Mesodermal cell (in vitro differentiated cells): ENCODE measurements at regions not wholly inside any gene's neighbourhood (a gene's known extent, or its start where the extent isn't known, plus 50 kb on each side); places are given as distances from the start of the nearest gene placed in this dataset.

Experiments
- H3K27ac ChIP-seq: 2 replicates; pipeline ENCODE4 v1.7.0; 2013; ENCODE audit warnings: mild to moderate bottlenecking, low read depth, low read length, moderate library complexity; ENCODE audit not compliant: severe bottlenecking
- H3K36me3 ChIP-seq: 2 replicates; pipeline ENCODE4 v1.7.1; 2013; ENCODE audit warnings: mild to moderate bottlenecking, low read length, moderate library complexity; ENCODE audit not compliant: control insufficient read depth, insufficient read depth
- H3K4me1 ChIP-seq: one replicate; pipeline ENCODE4 v1.7.1; 2013; ENCODE audit warnings: mild to moderate bottlenecking, low read length; ENCODE audit not compliant: insufficient read depth, control insufficient read depth, poor library complexity, severe bottlenecking
- H3K4me3 ChIP-seq: 2 replicates; pipeline ENCODE4 v1.7.0; 2013; ENCODE audit warnings: low read length, control low read depth, mild to moderate bottlenecking; ENCODE audit not compliant: insufficient read depth, poor library complexity, severe bottlenecking; ENCODE audit errors: extremely low read depth
- H3K9me3 ChIP-seq: 2 replicates; pipeline ENCODE4 v1.7.1; 2013; ENCODE audit warnings: mild to moderate bottlenecking, low read length, moderate library complexity; ENCODE audit not compliant: control insufficient read depth
- WGBS, 2 experiments: methylation state at CpG; one replicate each; pipeline ENCODE4 v1.1.5; 2013; ENCODE audit warnings: missing lambda C conversion rate in 2 of 2; ENCODE audit not compliant: insufficient coverage in 2 of 2; 5-methylcytosine and 5-hydroxymethylcytosine counted together

DNA sequence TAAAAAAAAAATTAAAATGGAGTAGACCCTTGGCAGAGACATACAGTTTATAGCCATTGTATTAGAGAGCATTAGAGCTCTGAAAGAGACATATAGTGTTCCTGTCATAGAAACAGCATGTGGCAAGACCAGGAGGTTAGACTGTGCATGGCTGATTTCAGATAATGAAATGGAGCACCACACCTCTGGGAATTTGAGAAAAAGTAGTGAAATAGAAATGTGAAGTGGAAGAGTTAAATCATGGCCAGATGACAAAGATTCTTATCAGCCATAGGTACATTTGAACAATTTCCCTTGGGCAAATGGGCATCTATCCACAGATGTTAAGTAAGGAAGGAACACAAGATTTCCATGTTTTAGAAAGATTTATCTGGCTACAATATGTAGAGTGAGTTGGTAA, 1083.1 kb downstream of the PLA2G4A start:
- Histone ChIP-seq H3K9me3 (no peaks in the 10 kb centered on the region), H3K4me1 (no peaks in the 10 kb centered on the region), H3K27ac (no peak overlapping the region), H3K36me3 (no peaks in the 10 kb centered on the region), H3K4me3 (no peak overlapping the region)

- Histone ChIP-seq H3K4me3 (no peak overlapping the region), H3K36me3 (no peaks in the 10 kb centered on the region), H3K9me3 (no peaks in the 10 kb centered on the region), H3K4me1 (peaks cover 4% of the 10 kb centered on the region), H3K27ac (no peak overlapping the region)
- WGBS, 2 experiments: no CpG with 5 or more reads among the region's 1 CpG
Observed at GRCh38 chr1:187920976-187921375, 1092.2 kb downstream of the PLA2G4A start.

DNA sequence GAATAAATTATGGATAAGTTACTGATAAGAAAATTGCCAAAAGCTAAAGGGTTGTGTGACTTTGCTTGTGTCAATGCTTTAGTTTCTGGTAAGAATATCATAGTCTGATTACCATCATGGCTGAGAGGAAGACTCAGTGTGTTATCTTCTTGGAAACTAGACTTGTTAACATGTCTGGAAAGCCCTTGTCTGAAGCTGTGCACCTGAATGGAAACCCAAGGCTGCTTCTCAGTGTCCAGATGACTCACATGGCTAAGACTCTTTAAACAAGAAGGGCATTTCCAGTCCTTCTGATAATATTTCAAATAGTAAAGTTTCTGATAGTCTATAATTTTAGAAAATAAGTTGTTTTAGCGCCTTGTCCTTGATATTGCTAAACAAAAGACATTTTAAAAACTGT, 1092.7 kb downstream of the PLA2G4A start:
- Histone ChIP-seq H3K36me3 (no peaks in the 10 kb centered on the region), H3K27ac (no peak overlapping the region), H3K4me1 (peaks cover 4% of the 10 kb centered on the region), H3K4me3 (no peak overlapping the region), H3K9me3 (no peaks in the 10 kb centered on the region)
- no CpG with 5 or more reads among the region's 1 CpG for WGBS, 2 experiments

GRCh38 chr1:187922255-187922654, 1093.5 kb downstream of the PLA2G4A start:
- Histone ChIP-seq H3K9me3 (no peaks in the 10 kb centered on the region), H3K27ac (no peak overlapping the region), H3K4me1 (peaks cover 4% of the 10 kb centered on the region), H3K36me3 (no peaks in the 10 kb centered on the region), H3K4me3 (no peak overlapping the region)
- 100% methylated on average over 1 of the region's 2 CpGs; no CpG with 5 or more reads in 1 of the 2 experiments for WGBS, 2 experiments

GRCh38 chr1:187924252-187924651, 1095.5 kb downstream of the PLA2G4A start:
- peaks cover 10% of the 10 kb centered on the region for H3K4me1 ChIP-seq
- H3K9me3 ChIP-seq: no peaks in the 10 kb centered on the region
- no peak overlapping the region for H3K27ac ChIP-seq
- 93 to 96% methylated on average over 2 of the region's 3 CpGs for WGBS, 2 experiments
- no peaks in the 10 kb centered on the region for H3K36me3 ChIP-seq
- H3K4me3 ChIP-seq: no peak overlapping the region

GRCh38 chr1:187928288-187928687, 1099.5 kb downstream of the PLA2G4A start:
- H3K27ac ChIP-seq: no peak overlapping the region
- peaks cover 6% of the 10 kb centered on the region for H3K4me1 ChIP-seq
- 21 to 23% methylated on average over 3 to 4 of the region's 4 CpGs for WGBS, 2 experiments
- H3K36me3 ChIP-seq: no peaks in the 10 kb centered on the region
- no peak overlapping the region for H3K4me3 ChIP-seq
- H3K9me3 ChIP-seq: no peaks in the 10 kb centered on the region

DNA sequence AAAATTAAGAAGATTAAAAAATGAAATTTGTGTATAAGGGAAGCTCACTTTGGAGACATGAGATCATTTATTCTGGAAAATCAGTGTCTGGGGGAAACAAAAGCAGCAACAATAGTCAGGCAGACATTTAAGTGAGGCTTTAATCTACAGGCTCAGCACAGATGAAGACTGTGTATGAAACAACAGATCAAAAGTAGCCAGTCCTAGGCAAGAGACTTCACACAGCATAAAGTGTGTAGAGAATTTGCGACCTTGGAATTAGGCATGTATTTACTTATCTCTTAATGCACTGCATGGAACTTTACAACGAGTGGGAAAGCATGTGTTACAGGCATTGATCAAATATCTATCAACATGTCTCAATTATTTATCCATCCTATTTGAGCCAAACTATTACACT, 1099.9 kb downstream of the PLA2G4A start:
- no peak overlapping the region for H3K4me3 ChIP-seq
- no peaks in the 10 kb centered on the region for H3K9me3 ChIP-seq
- H3K36me3 ChIP-seq: no peaks in the 10 kb centered on the region
- no peak overlapping the region for H3K27ac ChIP-seq
- WGBS, 2 experiments: 80% methylated on average over 1 of the region's 2 CpGs; no CpG with 5 or more reads in 1 of the 2 experiments
- peaks cover 6% of the 10 kb centered on the region for H3K4me1 ChIP-seq

GRCh38 chr1:187931776-187932175, 1103.0 kb downstream of the PLA2G4A start:
- Histone ChIP-seq H3K4me3 (no peak overlapping the region), H3K9me3 (no peaks in the 10 kb centered on the region), H3K27ac (no peak overlapping the region), H3K36me3 (no peaks in the 10 kb centered on the region), H3K4me1 (peaks cover 6% of the 10 kb centered on the region)
- WGBS, 2 experiments: 77 to 100% methylated on average over 3 to 6 of the region's 7 CpGs

DNA sequence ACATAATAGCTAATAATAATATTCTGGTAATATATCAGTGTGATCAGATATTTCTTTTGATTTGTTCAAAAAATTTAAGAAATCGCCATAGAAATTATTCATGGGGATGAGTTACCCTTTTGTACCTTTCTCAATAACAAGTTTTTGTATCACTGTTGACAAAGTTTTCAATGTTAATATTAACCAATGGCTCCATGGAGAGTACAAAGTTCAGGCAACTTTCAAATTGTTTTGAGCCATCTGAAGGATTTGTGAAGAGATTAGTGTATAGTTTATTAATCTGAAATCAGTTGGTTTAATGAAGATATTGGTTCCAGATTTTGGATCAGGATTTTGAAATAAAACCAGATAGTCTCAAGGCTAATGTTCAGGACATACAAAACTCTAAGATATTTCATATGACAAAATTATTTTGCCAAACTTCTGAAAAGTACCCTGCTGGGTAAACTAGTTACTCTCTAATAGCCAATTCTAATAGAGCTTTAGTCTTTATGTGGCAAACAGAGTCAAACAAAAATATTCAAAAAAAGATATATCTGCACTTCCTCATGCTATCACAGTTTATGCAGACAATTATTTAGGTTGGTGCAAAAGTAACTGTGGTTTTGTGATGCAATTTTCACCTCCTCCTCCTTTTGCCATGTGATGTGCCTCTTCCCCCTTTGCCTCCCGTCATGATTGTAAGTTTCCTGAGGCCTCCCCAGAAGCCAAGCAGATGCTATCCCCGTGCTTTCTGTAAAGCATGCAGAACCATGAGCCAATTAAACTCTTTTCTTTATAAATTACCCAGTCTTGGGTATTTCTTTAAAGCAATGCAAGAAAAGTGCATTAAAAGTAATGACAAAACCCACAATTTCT, 1105.0 kb downstream of the PLA2G4A start:
- Histone ChIP-seq H3K27ac (no peak overlapping the region), H3K36me3 (no peaks in the 10 kb centered on the region), H3K4me1 (peaks cover under 1% of the 10 kb centered on the region), H3K9me3 (no peaks in the 10 kb centered on the region), H3K4me3 (no peak overlapping the region)
- 92% methylated on average over 2 of the region's 3 CpGs; no CpG with 5 or more reads in 1 of the 2 experiments for WGBS, 2 experiments

GRCh38 chr1:187936667-187937066, 1107.9 kb downstream of the PLA2G4A start:
- Histone ChIP-seq H3K9me3 (no peaks in the 10 kb centered on the region), H3K4me3 (no peak overlapping the region), H3K36me3 (no peaks in the 10 kb centered on the region), H3K27ac (no peak overlapping the region), H3K4me1 (no peaks in the 10 kb centered on the region)
- 60 to 100% methylated on average over 1 of the region's 1 CpG for WGBS, 2 experiments

DNA sequence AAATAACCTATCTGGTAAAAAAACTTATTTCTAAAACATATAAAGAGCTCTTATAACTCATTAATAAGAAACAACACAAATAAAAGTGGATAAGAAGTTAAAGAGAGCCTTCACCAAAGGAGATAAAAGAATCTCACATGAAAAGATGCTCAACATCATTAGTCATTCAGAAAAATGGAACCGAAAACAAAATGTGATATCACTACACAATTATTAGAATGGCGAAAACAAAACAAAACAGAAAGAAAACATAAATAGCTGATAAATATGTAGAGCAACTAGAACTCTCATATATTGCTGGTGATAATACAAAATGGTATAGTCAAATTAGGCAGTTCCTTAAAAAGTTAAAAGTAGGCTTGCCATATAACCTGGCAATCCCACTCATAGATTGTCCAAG, 1109.3 kb downstream of the PLA2G4A start:
- Histone ChIP-seq H3K36me3 (no peaks in the 10 kb centered on the region), H3K27ac (no peak overlapping the region), H3K4me3 (no peak overlapping the region), H3K9me3 (no peaks in the 10 kb centered on the region), H3K4me1 (no peaks in the 10 kb centered on the region)
- WGBS, 2 experiments: no CpG with 5 or more reads among the region's 2 CpGs
